NB4 (cell line): ENCODE measurements at regions not wholly inside any gene's neighbourhood (a gene's known extent, or its start where the extent isn't known, plus 50 kb on each side); places are given as distances from the start of the nearest gene placed in this dataset.

ENCODE experiments used
- DNase-seq: peaks from one replicate; pipeline ENCODE4 v3.0.0; 2010; ENCODE audit warnings: low read depth
- H3K4me3 ChIP-seq: one replicate; pipeline ENCODE4 v1.5.1; 2011; ENCODE audit warnings: mild to moderate bottlenecking, low read depth, low read length, moderate library complexity
- MYC ChIP-seq: IDR thresholded peaks from 2 replicates; pipeline ENCODE4 v1.6.1; 2011; ENCODE audit warnings: low read depth, low read length
- POLR2A ChIP-seq: IDR thresholded peaks from 2 replicates; pipeline ENCODE4 v1.6.1; 2011; ENCODE audit warnings: mild to moderate bottlenecking; ENCODE audit not compliant: insufficient read length; ENCODE audit errors: extremely low read depth
- TF ChIP-seq, protein P1 (sequence below): IDR thresholded peaks from one replicate; pipeline ENCODE4 v1.5.1; 2012; ENCODE audit warnings: low read depth, low read length
- TF ChIP-seq, protein P2 (sequence below): IDR thresholded peaks from 2 replicates; pipeline ENCODE4 v1.6.1; 2011; ENCODE audit warnings: low read depth, low read length

DNA sequence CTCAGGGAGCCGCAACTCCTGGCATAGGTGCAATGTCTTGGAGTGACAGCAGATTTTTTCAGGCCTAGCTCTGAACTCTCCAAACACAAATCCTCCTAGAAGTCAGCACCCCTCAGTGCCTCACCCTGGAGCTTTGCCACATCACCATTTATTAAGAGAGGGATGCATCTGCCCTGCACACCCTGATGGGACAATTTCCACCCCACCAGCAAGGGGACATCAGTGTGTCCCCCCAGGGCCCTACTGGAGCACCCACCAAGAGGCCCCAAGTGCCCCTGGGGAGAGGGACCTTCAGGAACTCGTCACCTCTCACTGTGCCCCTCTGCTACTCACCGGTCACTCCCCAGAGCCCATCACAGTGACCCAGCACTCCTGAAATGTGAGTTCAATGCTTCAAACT lies 144.7 kb downstream of the NDUFA10 start:
- TF ChIP-seq POLR2A (no peak), MYC (no peak)
- TF ChIP-seq, protein P1, sequence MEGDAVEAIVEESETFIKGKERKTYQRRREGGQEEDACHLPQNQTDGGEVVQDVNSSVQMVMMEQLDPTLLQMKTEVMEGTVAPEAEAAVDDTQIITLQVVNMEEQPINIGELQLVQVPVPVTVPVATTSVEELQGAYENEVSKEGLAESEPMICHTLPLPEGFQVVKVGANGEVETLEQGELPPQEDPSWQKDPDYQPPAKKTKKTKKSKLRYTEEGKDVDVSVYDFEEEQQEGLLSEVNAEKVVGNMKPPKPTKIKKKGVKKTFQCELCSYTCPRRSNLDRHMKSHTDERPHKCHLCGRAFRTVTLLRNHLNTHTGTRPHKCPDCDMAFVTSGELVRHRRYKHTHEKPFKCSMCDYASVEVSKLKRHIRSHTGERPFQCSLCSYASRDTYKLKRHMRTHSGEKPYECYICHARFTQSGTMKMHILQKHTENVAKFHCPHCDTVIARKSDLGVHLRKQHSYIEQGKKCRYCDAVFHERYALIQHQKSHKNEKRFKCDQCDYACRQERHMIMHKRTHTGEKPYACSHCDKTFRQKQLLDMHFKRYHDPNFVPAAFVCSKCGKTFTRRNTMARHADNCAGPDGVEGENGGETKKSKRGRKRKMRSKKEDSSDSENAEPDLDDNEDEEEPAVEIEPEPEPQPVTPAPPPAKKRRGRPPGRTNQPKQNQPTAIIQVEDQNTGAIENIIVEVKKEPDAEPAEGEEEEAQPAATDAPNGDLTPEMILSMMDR = no peak
- TF ChIP-seq, protein P2, sequence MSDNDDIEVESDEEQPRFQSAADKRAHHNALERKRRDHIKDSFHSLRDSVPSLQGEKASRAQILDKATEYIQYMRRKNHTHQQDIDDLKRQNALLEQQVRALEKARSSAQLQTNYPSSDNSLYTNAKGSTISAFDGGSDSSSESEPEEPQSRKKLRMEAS = no peak
- no peak for DNase-seq

DNA sequence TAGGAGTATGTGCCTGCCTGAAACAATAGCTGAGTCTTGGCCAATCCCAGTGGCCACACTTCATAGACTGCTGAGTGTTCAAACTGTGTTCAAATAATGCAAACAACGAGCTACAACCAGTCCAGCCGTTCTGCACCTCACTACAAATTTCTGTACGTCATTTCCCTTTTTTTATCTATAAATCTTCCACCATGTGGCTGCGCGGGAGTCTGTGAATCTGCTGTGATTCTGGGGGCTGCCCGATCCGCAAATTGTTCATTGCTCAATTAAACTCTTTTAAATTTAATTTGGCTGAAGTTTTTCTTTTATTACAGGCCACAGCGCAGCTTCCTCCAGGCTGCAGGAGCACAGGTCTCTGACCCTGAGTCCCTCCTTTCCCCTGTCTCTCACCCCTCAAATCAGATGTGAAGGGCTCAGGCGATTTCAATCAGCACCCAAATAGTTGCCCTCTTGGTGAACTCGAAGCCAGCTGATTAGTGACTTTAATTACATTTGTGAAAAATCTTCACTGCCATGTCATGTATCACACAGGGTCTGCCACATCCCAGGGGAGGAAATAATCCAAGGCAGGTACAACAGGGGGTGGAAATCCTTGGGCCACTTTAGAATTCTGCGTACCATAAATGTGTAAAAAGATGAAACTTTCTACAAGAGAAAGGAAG lies 145.6 kb downstream of the NDUFA10 start:
- H3K4me3 ChIP-seq = no peak overlapping the region
- TF ChIP-seq MYC (no peak), POLR2A (no peak)
- TF ChIP-seq, protein P1 = no peak
- TF ChIP-seq, protein P2 = no peak
- peak; percentile 39 for DNase-seq

More for the DNA sequence above, 144.7 kb downstream of the NDUFA10 start:
- no peak overlapping the region for H3K4me3 ChIP-seq

DNA sequence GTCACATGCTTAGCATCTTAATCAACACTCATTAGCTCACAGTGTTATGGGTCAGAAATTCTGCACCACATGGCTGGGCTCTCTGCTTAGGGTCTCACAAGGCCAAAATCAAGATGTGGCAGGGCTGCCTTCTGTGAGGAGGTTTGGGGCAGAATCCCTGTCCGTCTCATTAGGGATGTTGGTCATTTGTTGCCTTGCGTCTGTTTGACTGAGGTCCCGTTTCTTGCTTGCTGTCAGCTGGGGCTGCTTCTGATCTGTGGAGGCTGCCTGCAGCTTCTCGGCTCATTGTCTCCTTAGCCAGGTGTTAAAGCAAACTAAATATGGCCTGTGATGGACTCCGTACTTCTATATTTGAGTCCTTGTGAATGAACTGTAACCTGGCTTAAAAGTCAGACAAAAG lies 146.5 kb downstream of the NDUFA10 start:
- DNase-seq = no peak
- TF ChIP-seq, protein P2 = no peak
- TF ChIP-seq, protein P1 = no peak
- TF ChIP-seq POLR2A (no peak), MYC (no peak)
- no peak overlapping the region for H3K4me3 ChIP-seq

DNA sequence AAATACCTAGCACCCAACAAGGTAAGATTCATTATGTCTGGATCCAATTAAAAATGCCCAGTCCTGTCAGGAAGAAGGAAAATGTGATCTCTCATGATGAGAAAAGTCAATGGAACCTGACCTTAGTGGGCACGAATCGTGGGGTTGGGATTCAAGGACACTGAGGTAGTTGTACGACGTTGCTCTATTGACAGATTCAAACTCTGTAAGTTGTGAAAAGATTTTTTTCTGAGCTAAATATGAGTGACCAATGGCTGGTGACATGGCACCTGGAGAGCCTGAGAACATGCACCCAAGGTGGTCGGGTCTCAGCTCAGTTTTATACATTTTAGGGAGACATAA lies 148.2 kb downstream of the NDUFA10 start:
- H3K4me3 ChIP-seq = no peak overlapping the region
- TF ChIP-seq, protein P1 = no peak
- TF ChIP-seq MYC (no peak), POLR2A (no peak)
- TF ChIP-seq, protein P2 = no peak
- no peak for DNase-seq

DNA sequence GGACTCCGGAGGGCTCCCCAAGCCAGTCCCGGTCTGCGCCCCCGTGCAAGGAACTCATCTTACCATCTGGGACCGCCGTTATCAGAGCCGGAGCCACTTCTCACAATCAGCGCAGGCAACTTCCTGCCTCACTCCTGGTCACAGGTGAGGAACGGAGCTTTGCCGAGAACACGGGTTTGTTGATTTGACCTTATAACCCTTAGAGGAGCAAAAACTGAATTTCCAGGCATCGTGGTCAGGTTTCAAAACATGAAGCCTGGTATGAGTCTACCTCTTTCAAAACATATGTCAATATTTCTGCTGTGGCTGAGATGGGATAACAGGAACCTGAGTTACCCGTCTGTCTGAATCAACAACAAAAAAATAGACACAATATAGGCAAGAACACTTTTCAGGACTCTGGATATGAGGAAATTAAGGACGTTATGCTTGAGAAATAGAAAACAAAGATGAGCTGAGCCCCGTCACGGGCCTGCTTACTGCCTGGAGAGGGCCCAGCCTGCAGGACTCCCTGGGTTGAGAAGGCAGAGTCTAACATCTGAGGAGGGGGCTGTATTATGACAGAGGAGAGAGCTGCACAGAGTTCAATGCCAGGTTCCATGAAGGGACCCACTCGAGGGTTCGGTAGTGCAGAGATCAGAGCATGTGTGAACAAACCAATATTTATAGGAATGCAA lies 148.7 kb downstream of the NDUFA10 start:
- H3K4me3 ChIP-seq = no peak overlapping the region
- TF ChIP-seq, protein P2 = no peak
- TF ChIP-seq, protein P1 = no peak
- TF ChIP-seq POLR2A (no peak), MYC (no peak)
- no peak for DNase-seq
